HepG2 (cell line): ENCODE measurements at regions not wholly inside any gene's neighbourhood (a gene's known extent, or its start where the extent isn't known, plus 50 kb on each side); places are given as distances from the start of the nearest gene placed in this dataset.

Source experiments
- ATAC-seq: fragments of 200-7000 bp; cut with Tn5 transposase; 3 replicates; pipeline ENCODE4 v1.9.1; 2020; ENCODE audit warnings: mild to moderate bottlenecking, moderate library complexity
- BruUV-seq: library from RNA; stranded (reverse); fragments of 400-500 nt; replicated peaks from 2 replicates; lab custom pipeline; 2021; lab: Mats Ljungman, UMichigan
- CTCF ChIA-PET: fragments of 300-600 bp; formaldehyde crosslinking; extraction: SDS; loops from one replicate; lab custom pipeline; 2021; ENCODE audit warnings: low total read pairs, inconsistent platforms, low intra/inter-chr PET ratio; lab: Yijun Ruan, JAX
- POLR2A ChIA-PET: fragments of 350-600 bp; sonication (Branson Sonifier 250); formaldehyde crosslinking; loops from one replicate; lab custom pipeline; 2020; ENCODE audit warnings: antibody characterized with exemption, inconsistent platforms; lab: Yijun Ruan, JAX
- DNase-seq: peaks from one replicate; pipeline ENCODE4 v3.0.0-alpha.2; 2015; ENCODE audit warnings: low spot score
- FAIRE-seq: peaks from 3 replicates; lab custom pipeline; 2011; peaks lifted over from hg19 to GRCh38; lab: Jason Lieb, UNC
- H2AFZ ChIP-seq: one replicate; pipeline ENCODE4 v1.6.1; 2011; ENCODE audit warnings: low read length, inconsistent platforms
- H3K27ac ChIP-seq: fragments of 300-600 bp; 3 replicates; pipeline ENCODE4 v1.8.0; 2011; ENCODE audit warnings: mixed run types, mild to moderate bottlenecking, mixed read lengths, low read length, inconsistent platforms; ENCODE audit not compliant: insufficient read depth; ENCODE audit errors: extremely low read length
- H3K27me3 ChIP-seq, 2 experiments: fragments of 200-600 bp in 1 of 2; 2 replicates in 1 of 2; 3 replicates in 1 of 2; pipeline versions ENCODE4 v1.6.0 to v1.8.0; 2011; ENCODE audit warnings: low read length in 2 of 2, mild to moderate bottlenecking in 2 of 2, moderate library complexity in 2 of 2, inconsistent platforms in 1 of 2; ENCODE audit not compliant: insufficient read depth in 2 of 2, control insufficient read depth in 1 of 2
- H3K36me3 ChIP-seq, 2 experiments: fragments of 200-600 bp in 1 of 2; replicated peaks in 1 of 2; 2 replicates in 1 of 2; 3 replicates in 1 of 2; pipeline versions ENCODE4 v1.5.1 to v1.8.0; 2011; ENCODE audit warnings: low read length in 2 of 2, inconsistent platforms in 1 of 2; ENCODE audit not compliant: insufficient read depth in 2 of 2, control insufficient read depth in 1 of 2
- H3K4me1 ChIP-seq: 2 replicates; pipeline ENCODE4 v1.5.1; 2012; ENCODE audit warnings: low read length, inconsistent platforms; ENCODE audit not compliant: insufficient read depth
- H3K4me2 ChIP-seq: 2 replicates; pipeline ENCODE4 v1.6.0; 2011; ENCODE audit warnings: low read depth, low read length, inconsistent platforms
- H3K4me3 ChIP-seq, 3 experiments: fragments of 200-600 bp in 1 of 3; sonication (generic), shearing (Covaris generic) in 1 of 3; replicated peaks in 1 of 3; 2 replicates each; pipeline ENCODE4 v1.5.1; 2011 to 2016; ENCODE audit warnings: low read length in 3 of 3, inconsistent platforms in 2 of 3, low read depth in 2 of 3, mild to moderate bottlenecking in 2 of 3, control low read depth in 1 of 3, mixed read lengths in 1 of 3; ENCODE audit not compliant: insufficient read depth in 1 of 3
- H3K79me2 ChIP-seq: one replicate; pipeline ENCODE4 v1.6.1; 2011; ENCODE audit warnings: low read length, inconsistent platforms; ENCODE audit not compliant: insufficient read depth
- H3K9ac ChIP-seq: 2 replicates; pipeline ENCODE4 v1.6.0; 2011; ENCODE audit warnings: mild to moderate bottlenecking, low read depth, low read length, inconsistent platforms; ENCODE audit not compliant: insufficient read depth
- H3K9me3 ChIP-seq: 2 replicates; pipeline ENCODE4 v1.5.1; 2012; ENCODE audit warnings: mild to moderate bottlenecking, low read length
- H4K20me1 ChIP-seq: 2 replicates; pipeline ENCODE4 v1.6.0; 2011; ENCODE audit warnings: inconsistent platforms, mild to moderate bottlenecking, low read length, moderate library complexity; ENCODE audit not compliant: insufficient read depth
- CENPT ChIP-seq: sonication (generic); formaldehyde crosslinking; IDR thresholded peaks from 2 replicates; pipeline ENCODE4 v1.8.0; 2022; ENCODE audit warnings: low read depth, mild to moderate bottlenecking, moderate library complexity, missing genetic modification reagents
- KDM2A ChIP-seq: sonication (generic); formaldehyde crosslinking; IDR thresholded peaks from 2 replicates; pipeline ENCODE4 v1.4.0; 2020; ENCODE audit warnings: low read depth, missing genetic modification reagents, borderline replicate concordance
- KLF11 ChIP-seq: IDR thresholded peaks from 2 replicates; pipeline ENCODE4 v1.6.1; 2016; ENCODE audit warnings: missing compliant biosample characterization
- POLR2A ChIP-seq, 2 experiments: IDR thresholded peaks; 2 replicates each; pipeline ENCODE4 v1.6.1; 2011; ENCODE audit warnings: low read depth in 2 of 2, low read length in 2 of 2, mild to moderate bottlenecking in 1 of 2, moderate library complexity in 1 of 2; ENCODE audit not compliant: insufficient read depth in 1 of 2
- RARA ChIP-seq: IDR thresholded peaks from 2 replicates; pipeline ENCODE4 v1.6.1; 2016; ENCODE audit warnings: missing genetic modification reagents, missing compliant biosample characterization
- RORA ChIP-seq: sonication (generic); formaldehyde crosslinking; IDR thresholded peaks from 2 replicates; pipeline ENCODE4 v1.5.0; 2020; ENCODE audit warnings: mild to moderate bottlenecking, missing genetic modification reagents, moderate library complexity
- SALL1 ChIP-seq: sonication (generic); formaldehyde crosslinking; IDR thresholded peaks from 2 replicates; pipeline ENCODE4 v1.8.0; 2022; ENCODE audit warnings: mild to moderate bottlenecking, missing genetic modification reagents
- ZFX ChIP-seq: sonication (generic); formaldehyde crosslinking; IDR thresholded peaks from 2 replicates; pipeline ENCODE4 v1.4.0; 2020; ENCODE audit warnings: mild to moderate bottlenecking, low read depth, missing genetic modification reagents, moderate library complexity
- ZNF333 ChIP-seq: sonication (generic); formaldehyde crosslinking; IDR thresholded peaks from 2 replicates; pipeline ENCODE4 v1.4.0; 2020; ENCODE audit warnings: mild to moderate bottlenecking, missing genetic modification reagents, borderline replicate concordance
- ZNF430 ChIP-seq: sonication (generic); formaldehyde crosslinking; IDR thresholded peaks from 2 replicates; pipeline ENCODE4 v1.9.0; 2021; ENCODE audit warnings: mild to moderate bottlenecking, missing genetic modification reagents
- ZNF501 ChIP-seq: sonication (generic); formaldehyde crosslinking; IDR thresholded peaks from 2 replicates; pipeline ENCODE4 v1.5.1; 2020; ENCODE audit warnings: mild to moderate bottlenecking, moderate library complexity, missing genetic modification reagents
- ZNF558 ChIP-seq: sonication (generic); formaldehyde crosslinking; IDR thresholded peaks from 2 replicates; pipeline ENCODE4 v1.9.0; 2022; ENCODE audit warnings: mild to moderate bottlenecking, missing genetic modification reagents, borderline replicate concordance
- ZNF652 ChIP-seq: IDR thresholded peaks from 2 replicates; pipeline ENCODE4 v1.6.1; 2016; ENCODE audit warnings: low read depth, borderline replicate concordance
- ZNF737 ChIP-seq: sonication (generic); formaldehyde crosslinking; IDR thresholded peaks from 2 replicates; pipeline ENCODE4 v1.5.0; 2020; ENCODE audit warnings: missing genetic modification reagents, mild to moderate bottlenecking, borderline replicate concordance
- ZNF772 ChIP-seq: sonication (generic); formaldehyde crosslinking; IDR thresholded peaks from 2 replicates; pipeline ENCODE4 v1.5.0; 2020; ENCODE audit warnings: mild to moderate bottlenecking, missing genetic modification reagents
- WGBS: methylation state at CpG from one replicate; pipeline ENCODE4 v1.1.6; 2017; ENCODE audit warnings: low lambda C conversion rate; 5-methylcytosine and 5-hydroxymethylcytosine counted together
- in situ Hi-C: cut with HindIII; loops from 2 replicates; pipeline ENCODE4 v1.10.0; 2017; ENCODE audit warnings: low pct_unique_long_range_greater_than_20kb; ENCODE audit not compliant: extremely low pct_ligation_motif_present
- intact Hi-C: fragments of 100-400 bp; cut with micrococcal nuclease; formaldehyde crosslinking; loops from one replicate; pipeline ENCODE4 v1.10.0; 2022; ENCODE audit not compliant: unreplicated experiment
- TF ChIP-seq, protein P1 (sequence below): IDR thresholded peaks from 2 replicates; pipeline ENCODE4 v1.4.0; 2020; ENCODE audit warnings: mild to moderate bottlenecking, missing genetic modification reagents
- TF ChIP-seq, protein P2 (sequence below): IDR thresholded peaks from 2 replicates; pipeline ENCODE4 v1.6.1; 2016; ENCODE audit warnings: control low read depth
- TF ChIP-seq, protein P3 (sequence below): sonication (generic); formaldehyde crosslinking; IDR thresholded peaks from 2 replicates; pipeline ENCODE4 v1.5.0; 2020; ENCODE audit warnings: mild to moderate bottlenecking, missing genetic modification reagents

DNA sequence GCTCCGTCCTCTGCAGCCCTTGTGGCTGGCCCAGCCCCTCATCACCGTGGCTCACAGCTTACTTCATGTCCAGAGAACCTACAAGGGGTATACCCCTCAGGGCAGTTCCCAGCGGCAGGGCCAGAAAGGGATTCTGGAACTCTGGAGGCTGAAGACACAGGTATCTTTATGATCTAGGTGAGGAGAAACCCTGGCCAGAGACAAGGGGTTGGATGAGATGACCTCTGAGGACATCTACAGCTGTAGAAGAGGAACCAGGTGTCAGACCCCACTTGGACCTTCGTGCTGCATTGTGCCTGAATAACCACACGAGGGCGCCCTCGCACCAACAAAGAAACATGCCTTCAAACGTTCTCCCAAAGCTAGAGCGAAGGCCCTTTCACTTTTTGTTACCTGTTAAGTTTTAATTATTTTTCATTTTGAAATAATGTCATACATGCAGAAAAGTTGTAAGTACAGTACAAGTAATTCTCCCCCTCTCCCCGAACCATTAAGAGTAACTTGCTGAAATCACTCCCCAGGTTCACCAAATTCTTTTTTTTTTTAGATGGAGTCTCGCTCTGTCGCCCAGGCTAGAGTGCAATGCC, 118.7 kb upstream of the SMAD3 start:
- peak; percentile 65 for ATAC-seq
- peaks cover 1 to 16% of the 10 kb centered on the region in 2 experiments; a peak in 3 of 5 replicates for H3K27me3 ChIP-seq
- FAIRE-seq = peak; percentile 97
- no peaks in the 10 kb centered on the region for H3K79me2 ChIP-seq
- no peaks in the 10 kb centered on the region for H3K9me3 ChIP-seq
- no peak overlapping the region for H3K9ac ChIP-seq
- no peaks in the 10 kb centered on the region for H4K20me1 ChIP-seq
- intact Hi-C loops = loop anchor here (1.0 to 5.0 kb wide), 4 partner anchors 112 to 487 kb away; no protein-coding TSS in a partner anchor
- H3K27ac ChIP-seq = no peak overlapping the region
- ChIA-PET CTCF (interaction anchor here (1.1 to 2.5 kb wide), 2 partner anchors 134 to 358 kb away, joined by 3 to 33 read pairs; no protein-coding TSS in a partner anchor), POLR2A (interaction anchor here (0.6 to 1.4 kb wide), 7 partner anchors 15 to 170 kb away, joined by 3 to 6 read pairs (median 3); no protein-coding TSS in a partner anchor)
- 20% methylated on average over 9 of the region's 12 CpGs for WGBS
- H2AFZ ChIP-seq = no peak overlapping the region
- peaks cover 42% of the 10 kb centered on the region for H3K4me1 ChIP-seq
- peak overlapping the region in 1 of 3 experiments; percentile 25; a peak in 1 of 6 replicates for H3K4me3 ChIP-seq
- DNase-seq = peak; percentile 67
- H3K36me3 ChIP-seq = no peaks in the 10 kb centered on the region
- H3K4me2 ChIP-seq = peak overlapping the region; percentile 49
- BruUV-seq = no TSS peak
- in situ Hi-C loops = loop anchor here (5.0 to 25.0 kb wide), 4 partner anchors 116 to 888 kb away; no protein-coding TSS in a partner anchor
- TF ChIP-seq ZNF333 (CRISPR knock-in tag) (no peak), ZNF430 (no peak), ZNF772 (CRISPR knock-in tag) (no peak), ZNF501 (no peak; the same call in 1 of the 2 replicates), KDM2A (CRISPR knock-in tag) (peak; percentile 49; the same call in 1 of the 2 replicates), RORA (CRISPR knock-in tag) (no peak), POLR2A (IDR thresholded peaks at IDR 0.05; ENCODE audit: insufficient read depth in 1 of 2, low read depth in 2 of 2, low read length in 2 of 2) (no peak), SALL1 (peak; percentile 13; the same call in 1 of the 2 replicates), ZNF737 (CRISPR knock-in tag) (no peak), ZFX (CRISPR knock-in tag) (peak; percentile 14; the same call in 1 of the 2 replicates), CENPT (no peak), RARA (no peak), KLF11 (CRISPR knock-in tag) (no peak), ZNF652 (CRISPR knock-in tag) (no peak), ZNF558 (no peak)
- TF ChIP-seq, protein P1, sequence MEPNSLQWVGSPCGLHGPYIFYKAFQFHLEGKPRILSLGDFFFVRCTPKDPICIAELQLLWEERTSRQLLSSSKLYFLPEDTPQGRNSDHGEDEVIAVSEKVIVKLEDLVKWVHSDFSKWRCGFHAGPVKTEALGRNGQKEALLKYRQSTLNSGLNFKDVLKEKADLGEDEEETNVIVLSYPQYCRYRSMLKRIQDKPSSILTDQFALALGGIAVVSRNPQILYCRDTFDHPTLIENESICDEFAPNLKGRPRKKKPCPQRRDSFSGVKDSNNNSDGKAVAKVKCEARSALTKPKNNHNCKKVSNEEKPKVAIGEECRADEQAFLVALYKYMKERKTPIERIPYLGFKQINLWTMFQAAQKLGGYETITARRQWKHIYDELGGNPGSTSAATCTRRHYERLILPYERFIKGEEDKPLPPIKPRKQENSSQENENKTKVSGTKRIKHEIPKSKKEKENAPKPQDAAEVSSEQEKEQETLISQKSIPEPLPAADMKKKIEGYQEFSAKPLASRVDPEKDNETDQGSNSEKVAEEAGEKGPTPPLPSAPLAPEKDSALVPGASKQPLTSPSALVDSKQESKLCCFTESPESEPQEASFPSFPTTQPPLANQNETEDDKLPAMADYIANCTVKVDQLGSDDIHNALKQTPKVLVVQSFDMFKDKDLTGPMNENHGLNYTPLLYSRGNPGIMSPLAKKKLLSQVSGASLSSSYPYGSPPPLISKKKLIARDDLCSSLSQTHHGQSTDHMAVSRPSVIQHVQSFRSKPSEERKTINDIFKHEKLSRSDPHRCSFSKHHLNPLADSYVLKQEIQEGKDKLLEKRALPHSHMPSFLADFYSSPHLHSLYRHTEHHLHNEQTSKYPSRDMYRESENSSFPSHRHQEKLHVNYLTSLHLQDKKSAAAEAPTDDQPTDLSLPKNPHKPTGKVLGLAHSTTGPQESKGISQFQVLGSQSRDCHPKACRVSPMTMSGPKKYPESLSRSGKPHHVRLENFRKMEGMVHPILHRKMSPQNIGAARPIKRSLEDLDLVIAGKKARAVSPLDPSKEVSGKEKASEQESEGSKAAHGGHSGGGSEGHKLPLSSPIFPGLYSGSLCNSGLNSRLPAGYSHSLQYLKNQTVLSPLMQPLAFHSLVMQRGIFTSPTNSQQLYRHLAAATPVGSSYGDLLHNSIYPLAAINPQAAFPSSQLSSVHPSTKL (CRISPR knock-in tag) = no peak
- TF ChIP-seq, protein P2, sequence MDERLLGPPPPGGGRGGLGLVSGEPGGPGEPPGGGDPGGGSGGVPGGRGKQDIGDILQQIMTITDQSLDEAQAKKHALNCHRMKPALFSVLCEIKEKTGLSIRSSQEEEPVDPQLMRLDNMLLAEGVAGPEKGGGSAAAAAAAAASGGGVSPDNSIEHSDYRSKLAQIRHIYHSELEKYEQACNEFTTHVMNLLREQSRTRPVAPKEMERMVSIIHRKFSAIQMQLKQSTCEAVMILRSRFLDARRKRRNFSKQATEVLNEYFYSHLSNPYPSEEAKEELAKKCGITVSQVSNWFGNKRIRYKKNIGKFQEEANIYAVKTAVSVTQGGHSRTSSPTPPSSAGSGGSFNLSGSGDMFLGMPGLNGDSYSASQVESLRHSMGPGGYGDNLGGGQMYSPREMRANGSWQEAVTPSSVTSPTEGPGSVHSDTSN (CRISPR knock-in tag) = no peak
- TF ChIP-seq, protein P3, sequence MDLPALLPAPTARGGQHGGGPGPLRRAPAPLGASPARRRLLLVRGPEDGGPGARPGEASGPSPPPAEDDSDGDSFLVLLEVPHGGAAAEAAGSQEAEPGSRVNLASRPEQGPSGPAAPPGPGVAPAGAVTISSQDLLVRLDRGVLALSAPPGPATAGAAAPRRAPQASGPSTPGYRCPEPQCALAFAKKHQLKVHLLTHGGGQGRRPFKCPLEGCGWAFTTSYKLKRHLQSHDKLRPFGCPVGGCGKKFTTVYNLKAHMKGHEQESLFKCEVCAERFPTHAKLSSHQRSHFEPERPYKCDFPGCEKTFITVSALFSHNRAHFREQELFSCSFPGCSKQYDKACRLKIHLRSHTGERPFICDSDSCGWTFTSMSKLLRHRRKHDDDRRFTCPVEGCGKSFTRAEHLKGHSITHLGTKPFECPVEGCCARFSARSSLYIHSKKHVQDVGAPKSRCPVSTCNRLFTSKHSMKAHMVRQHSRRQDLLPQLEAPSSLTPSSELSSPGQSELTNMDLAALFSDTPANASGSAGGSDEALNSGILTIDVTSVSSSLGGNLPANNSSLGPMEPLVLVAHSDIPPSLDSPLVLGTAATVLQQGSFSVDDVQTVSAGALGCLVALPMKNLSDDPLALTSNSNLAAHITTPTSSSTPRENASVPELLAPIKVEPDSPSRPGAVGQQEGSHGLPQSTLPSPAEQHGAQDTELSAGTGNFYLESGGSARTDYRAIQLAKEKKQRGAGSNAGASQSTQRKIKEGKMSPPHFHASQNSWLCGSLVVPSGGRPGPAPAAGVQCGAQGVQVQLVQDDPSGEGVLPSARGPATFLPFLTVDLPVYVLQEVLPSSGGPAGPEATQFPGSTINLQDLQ (CRISPR knock-in tag) = no peak
